WTC11 (cell line): ENCODE measurements at regions not wholly inside any gene's neighbourhood (a gene's known extent, or its start where the extent isn't known, plus 50 kb on each side); places are given as distances from the start of the nearest gene placed in this dataset.
"Not testable (repeated sequence)": the region's sequence is repeated elsewhere in the genome, so short reads cannot be mapped to it uniquely, and the experiment has no call there.

ENCODE experiments used
- ARID4B ChIP-seq: sonication (generic); formaldehyde crosslinking; IDR thresholded peaks from 2 replicates; pipeline ENCODE4 v1.8.0; 2023; ENCODE audit warnings: missing genetic modification reagents, mild to moderate bottlenecking, borderline replicate concordance
- FOXJ3 ChIP-seq: sonication (generic); formaldehyde crosslinking; IDR thresholded peaks from 2 replicates; pipeline ENCODE4 v1.9.0; 2021; ENCODE audit warnings: missing genetic modification reagents, mild to moderate bottlenecking, borderline replicate concordance
- MAX ChIP-seq: sonication (generic); formaldehyde crosslinking; IDR thresholded peaks from 2 replicates; pipeline ENCODE4 v1.8.0; 2022; ENCODE audit warnings: mild to moderate bottlenecking, missing genetic modification reagents
- PREB ChIP-seq: sonication (generic); formaldehyde crosslinking; IDR thresholded peaks from 2 replicates; pipeline ENCODE4 v1.8.1; 2022; ENCODE audit warnings: mild to moderate bottlenecking, missing genetic modification reagents, moderate library complexity, borderline replicate concordance
- TF ChIP-seq, protein P1 (sequence below): fragments of 200-600 bp; IDR thresholded peaks from 2 replicates; pipeline ENCODE4 v1.8.0; 2022; ENCODE audit warnings: antibody characterized with exemption
- TF ChIP-seq, protein P2 (sequence below): sonication (generic); formaldehyde crosslinking; IDR thresholded peaks from 2 replicates; pipeline ENCODE4 v1.8.1; 2023; ENCODE audit warnings: mild to moderate bottlenecking, moderate library complexity, missing genetic modification reagents
- TF ChIP-seq, protein P3 (sequence below): sonication (generic); formaldehyde crosslinking; IDR thresholded peaks from 2 replicates; pipeline ENCODE4 v1.8.1; 2022; ENCODE audit warnings: mild to moderate bottlenecking, moderate library complexity, missing genetic modification reagents

GRCh38 chr9:90173935-90174334 lies 468.7 kb downstream of the DIRAS2 start:
- TF ChIP-seq, protein P1, sequence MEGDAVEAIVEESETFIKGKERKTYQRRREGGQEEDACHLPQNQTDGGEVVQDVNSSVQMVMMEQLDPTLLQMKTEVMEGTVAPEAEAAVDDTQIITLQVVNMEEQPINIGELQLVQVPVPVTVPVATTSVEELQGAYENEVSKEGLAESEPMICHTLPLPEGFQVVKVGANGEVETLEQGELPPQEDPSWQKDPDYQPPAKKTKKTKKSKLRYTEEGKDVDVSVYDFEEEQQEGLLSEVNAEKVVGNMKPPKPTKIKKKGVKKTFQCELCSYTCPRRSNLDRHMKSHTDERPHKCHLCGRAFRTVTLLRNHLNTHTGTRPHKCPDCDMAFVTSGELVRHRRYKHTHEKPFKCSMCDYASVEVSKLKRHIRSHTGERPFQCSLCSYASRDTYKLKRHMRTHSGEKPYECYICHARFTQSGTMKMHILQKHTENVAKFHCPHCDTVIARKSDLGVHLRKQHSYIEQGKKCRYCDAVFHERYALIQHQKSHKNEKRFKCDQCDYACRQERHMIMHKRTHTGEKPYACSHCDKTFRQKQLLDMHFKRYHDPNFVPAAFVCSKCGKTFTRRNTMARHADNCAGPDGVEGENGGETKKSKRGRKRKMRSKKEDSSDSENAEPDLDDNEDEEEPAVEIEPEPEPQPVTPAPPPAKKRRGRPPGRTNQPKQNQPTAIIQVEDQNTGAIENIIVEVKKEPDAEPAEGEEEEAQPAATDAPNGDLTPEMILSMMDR = not testable (repeated sequence)
- TF ChIP-seq, protein P2, sequence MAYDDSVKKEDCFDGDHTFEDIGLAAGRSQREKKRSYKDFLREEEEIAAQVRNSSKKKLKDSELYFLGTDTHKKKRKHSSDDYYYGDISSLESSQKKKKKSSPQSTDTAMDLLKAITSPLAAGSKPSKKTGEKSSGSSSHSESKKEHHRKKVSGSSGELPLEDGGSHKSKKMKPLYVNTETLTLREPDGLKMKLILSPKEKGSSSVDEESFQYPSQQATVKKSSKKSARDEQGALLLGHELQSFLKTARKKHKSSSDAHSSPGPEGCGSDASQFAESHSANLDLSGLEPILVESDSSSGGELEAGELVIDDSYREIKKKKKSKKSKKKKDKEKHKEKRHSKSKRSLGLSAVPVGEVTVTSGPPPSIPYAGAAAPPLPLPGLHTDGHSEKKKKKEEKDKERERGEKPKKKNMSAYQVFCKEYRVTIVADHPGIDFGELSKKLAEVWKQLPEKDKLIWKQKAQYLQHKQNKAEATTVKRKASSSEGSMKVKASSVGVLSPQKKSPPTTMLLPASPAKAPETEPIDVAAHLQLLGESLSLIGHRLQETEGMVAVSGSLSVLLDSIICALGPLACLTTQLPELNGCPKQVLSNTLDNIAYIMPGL = not testable (repeated sequence)
- TF ChIP-seq ARID4B; PREB (CRISPR knock-in tag); FOXJ3 (CRISPR knock-in tag); MAX (CRISPR knock-in tag): not testable (repeated sequence)
- TF ChIP-seq, protein P3, sequence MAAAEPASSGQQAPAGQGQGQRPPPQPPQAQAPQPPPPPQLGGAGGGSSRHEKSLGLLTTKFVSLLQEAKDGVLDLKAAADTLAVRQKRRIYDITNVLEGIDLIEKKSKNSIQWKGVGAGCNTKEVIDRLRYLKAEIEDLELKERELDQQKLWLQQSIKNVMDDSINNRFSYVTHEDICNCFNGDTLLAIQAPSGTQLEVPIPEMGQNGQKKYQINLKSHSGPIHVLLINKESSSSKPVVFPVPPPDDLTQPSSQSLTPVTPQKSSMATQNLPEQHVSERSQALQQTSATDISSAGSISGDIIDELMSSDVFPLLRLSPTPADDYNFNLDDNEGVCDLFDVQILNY = not testable (repeated sequence)
